Gastrocnemius medialis (tissue), 4 donors: ENCODE measurements at regions not wholly inside any gene's neighbourhood (a gene's known extent, or its start where the extent isn't known, plus 50 kb on each side); places are given as distances from the start of the nearest gene placed in this dataset.

ENCODE experiments used
- ATAC-seq, 2 donors: fragments of 150-250 bp; one replicate each; pipeline ENCODE4 v1.9.1; 2016
- DNase-seq, 2 donors: peaks; one replicate each; pipeline ENCODE4 v3.0.0-alpha.2; 2019
- H3K27ac ChIP-seq, 4 donors: fragments of 200-600 bp; sonication (generic); 1 replicate in 1 of 4; 2 replicates in 3 of 4; pipeline ENCODE4 v1.5.1; 2016 to 2018; ENCODE audit warnings: mild to moderate bottlenecking in 2 of 4, moderate library complexity in 1 of 4
- H3K27me3 ChIP-seq, 3 donors: fragments of 200-600 bp; sonication (generic) in 2 of 3; 1 replicate in 1 of 3; 2 replicates in 2 of 3; pipeline versions ENCODE4 v1.5.1 to v1.6.0; 2016 to 2019; ENCODE audit warnings: mild to moderate bottlenecking in 1 of 3, moderate library complexity in 1 of 3
- H3K36me3 ChIP-seq, 2 donors: fragments of 200-600 bp; sonication (generic) in 1 of 2; one replicate each; pipeline ENCODE4 v1.5.1; 2017 to 2018
- H3K4me1 ChIP-seq, 2 donors: fragments of 200-600 bp; sonication (generic) in 1 of 2; one replicate each; pipeline ENCODE4 v1.5.1; 2016 to 2017; ENCODE audit warnings: mild to moderate bottlenecking in 2 of 2
- H3K4me3 ChIP-seq, 4 donors: fragments of 200-600 bp; sonication (generic) in 3 of 4; 1 replicate in 1 of 4; 2 replicates in 3 of 4; pipeline ENCODE4 v1.5.1; 2016 to 2019; ENCODE audit warnings: mild to moderate bottlenecking in 2 of 4
- H3K9me3 ChIP-seq, 3 donors: fragments of 200-600 bp; sonication (generic) in 2 of 3; 1 replicate in 1 of 3; 2 replicates in 2 of 3; pipeline ENCODE4 v1.5.1; 2016 to 2019
- CTCF ChIP-seq, 5 experiments: fragments of 450-650 bp in 3 of 5; fragments of 200-600 bp in 2 of 5; sonication (generic) in 2 of 5; IDR thresholded peaks in 4 of 5; conservative IDR thresholded peaks in 1 of 5; 1 replicate in 4 of 5; 2 replicates in 1 of 5; pipeline ENCODE4 v1.5.1; 2016 to 2019; ENCODE audit warnings: antibody characterized with exemption in 5 of 5, mild to moderate bottlenecking in 3 of 5, moderate library complexity in 3 of 5
- POLR2A ChIP-seq, 2 donors: fragments of 450-650 bp; IDR thresholded peaks; one replicate each; pipeline ENCODE4 v1.6.1; 2017; ENCODE audit warnings: antibody characterized with exemption in 2 of 2, mild to moderate bottlenecking in 2 of 2, moderate library complexity in 2 of 2
- in situ Hi-C, 4 donors: fragments of 200-750 bp; cut with MboI; loops; one replicate each; pipeline versions ENCODE4 v1.15.0 to v1.8.0; 2017; ENCODE audit warnings: low sequenced_read_pairs in 4 of 4
- intact Hi-C: fragments of 100-400 bp; cut with DNase I; formaldehyde crosslinking; loops from one replicate; pipeline ENCODE4 v1.15.1; 2023; ENCODE audit warnings: low total_unique reads

- no peak overlapping the region for H3K4me3 ChIP-seq
- no peaks in the 10 kb centered on the region for H3K27me3 ChIP-seq
- DNase-seq (no peak), ATAC-seq (no peak)
- H3K9me3 ChIP-seq, result no peaks in the 10 kb centered on the region
- in situ Hi-C loops, result no loop called here
- TF ChIP-seq CTCF (IDR thresholded peaks at IDR 0.05 in 4 of 5, conservative IDR thresholded peaks at IDR 0.05 in 1 of 5) (no peak), POLR2A (IDR thresholded peaks at IDR 0.05) (no peak)
- intact Hi-C loops, result no loop called here
- H3K27ac ChIP-seq, result no peak overlapping the region
- H3K36me3 ChIP-seq, result no peaks in the 10 kb centered on the region
- no peaks in the 10 kb centered on the region for H3K4me1 ChIP-seq
These were observed 231.5 kb upstream of the ZFHX3 start for GRCh38 chr16:73279451-73279850.

DNA sequence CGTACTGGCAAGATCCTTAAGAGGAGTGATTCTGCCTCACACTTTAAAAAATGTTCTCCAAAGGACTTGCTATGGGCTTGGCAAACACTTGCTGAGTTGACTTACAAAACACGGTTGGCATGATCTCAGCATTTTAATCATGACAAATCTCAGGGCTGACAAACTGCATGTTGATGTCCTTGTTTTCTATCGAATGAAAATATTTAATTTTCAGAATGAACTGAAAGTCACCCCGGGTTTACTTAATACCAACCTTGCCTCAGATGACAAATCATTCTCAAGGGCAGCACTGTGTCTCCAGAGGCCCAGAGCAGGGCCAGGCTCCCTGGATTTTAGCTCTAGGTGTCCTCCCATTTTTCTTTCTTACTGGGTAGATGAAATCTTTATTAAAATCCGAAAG is 229.1 kb upstream of the ZFHX3 start:
- TF ChIP-seq POLR2A (IDR thresholded peaks at IDR 0.05) (no peak), CTCF (IDR thresholded peaks at IDR 0.05 in 4 of 5, conservative IDR thresholded peaks at IDR 0.05 in 1 of 5) (no peak)
- in situ Hi-C loops, result no loop called here
- DNase-seq (no peak), ATAC-seq (no peak)
- Histone ChIP-seq H3K4me3 (no peak overlapping the region), H3K27ac (no peak overlapping the region), H3K9me3 (no peaks in the 10 kb centered on the region), H3K27me3 (no peaks in the 10 kb centered on the region), H3K4me1 (no peaks in the 10 kb centered on the region), H3K36me3 (no peaks in the 10 kb centered on the region)
- intact Hi-C loops, result no loop called here

- ATAC-seq, result no peak
- Histone ChIP-seq H3K27ac (no peak overlapping the region), H3K36me3 (no peaks in the 10 kb centered on the region), H3K9me3 (no peaks in the 10 kb centered on the region), H3K4me3 (no peak overlapping the region), H3K4me1 (no peaks in the 10 kb centered on the region), H3K27me3 (no peaks in the 10 kb centered on the region)
- TF ChIP-seq POLR2A (IDR thresholded peaks at IDR 0.05) (no peak), CTCF (IDR thresholded peaks at IDR 0.05 in 4 of 5, conservative IDR thresholded peaks at IDR 0.05 in 1 of 5) (no peak)
- in situ Hi-C loops (no loop called here), intact Hi-C loops (no loop called here)
- no peak for DNase-seq
These were observed 227.5 kb upstream of the ZFHX3 start for GRCh38 chr16:73275448-73275847.

DNA sequence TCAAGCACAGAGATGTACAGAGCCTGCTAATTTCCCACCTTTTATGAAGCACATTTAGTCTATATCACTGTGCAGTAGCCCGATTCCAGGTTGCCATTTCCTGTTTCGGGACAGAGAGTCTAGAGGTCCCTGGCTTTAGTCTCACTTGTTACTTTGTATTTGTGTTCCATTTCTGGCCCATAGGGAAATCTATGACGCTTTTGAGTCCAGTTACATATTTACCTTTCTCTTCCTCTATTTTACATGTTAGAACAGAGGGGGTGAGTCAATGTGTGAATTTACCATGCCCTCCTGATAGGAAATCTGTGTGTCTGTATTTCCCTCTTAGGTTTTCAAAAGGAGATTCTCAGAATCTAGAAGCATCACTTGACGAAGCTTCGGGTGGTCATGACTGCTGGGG is 227.1 kb upstream of the ZFHX3 start:
- Histone ChIP-seq H3K27me3 (no peaks in the 10 kb centered on the region), H3K4me3 (no peak overlapping the region), H3K4me1 (no peaks in the 10 kb centered on the region), H3K27ac (no peak overlapping the region), H3K9me3 (no peaks in the 10 kb centered on the region), H3K36me3 (no peaks in the 10 kb centered on the region)
- DNase-seq, result no peak
- no peak for TF ChIP-seq POLR2A (IDR thresholded peaks at IDR 0.05)
- no peak for TF ChIP-seq CTCF (IDR thresholded peaks at IDR 0.05 in 4 of 5, conservative IDR thresholded peaks at IDR 0.05 in 1 of 5)
- ATAC-seq, result no peak
- in situ Hi-C loops, result no loop called here
- intact Hi-C loops, result no loop called here

GRCh38 chr16:73274140-73274539 is 226.2 kb upstream of the ZFHX3 start:
- peaks cover 0 to 4% (median 0%) of the 10 kb centered on the region in 3 donors for H3K27me3 ChIP-seq
- H3K9me3 ChIP-seq, result no peaks in the 10 kb centered on the region
- TF ChIP-seq POLR2A (IDR thresholded peaks at IDR 0.05) (no peak), CTCF (IDR thresholded peaks at IDR 0.05 in 4 of 5, conservative IDR thresholded peaks at IDR 0.05 in 1 of 5) (no peak)
- H3K36me3 ChIP-seq, result no peaks in the 10 kb centered on the region
- H3K27ac ChIP-seq, result no peak overlapping the region
- ATAC-seq (no peak), DNase-seq (no peak)
- H3K4me1 ChIP-seq, result no peaks in the 10 kb centered on the region
- intact Hi-C loops (no loop called here), in situ Hi-C loops (no loop called here)
- no peak overlapping the region for H3K4me3 ChIP-seq
